GM19351 (cell line): ENCODE measurements at regions not wholly inside any gene's neighbourhood (a gene's known extent, or its start where the extent isn't known, plus 50 kb on each side); places are given as distances from the start of the nearest gene placed in this dataset.

ENCODE experiments used
- ATAC-seq: cut with Tn5 transposase; IDR thresholded peaks from one replicate; pipeline ENCODE4 v1.9.1; 2021; ENCODE audit warnings: mild to moderate bottlenecking, moderate library complexity; ENCODE audit not compliant: unreplicated experiment

DNA sequence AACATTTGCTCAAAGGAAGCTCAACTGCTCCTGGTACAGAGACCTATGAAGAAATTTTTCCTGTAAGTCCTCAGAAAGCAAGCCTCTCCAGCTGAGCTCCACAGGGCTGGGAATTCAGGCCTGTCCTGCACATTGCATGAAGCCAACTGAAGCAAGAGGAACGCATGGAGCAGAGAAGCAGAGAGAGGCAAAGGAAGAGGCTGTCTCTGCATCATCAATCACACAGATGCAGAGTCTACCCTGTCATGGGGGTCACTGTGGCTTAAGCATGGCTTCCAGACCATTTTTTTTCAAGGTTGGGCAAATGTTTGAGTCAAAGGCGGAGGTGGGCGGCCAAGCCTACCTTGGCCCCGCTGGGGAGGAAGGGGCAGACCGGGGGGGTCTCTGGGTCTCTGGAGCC is 110.3 kb upstream of the MSX1 start:
- no peak for ATAC-seq

GRCh38 chr4:4746444-4746843 is 113.0 kb upstream of the MSX1 start:
- no peak for ATAC-seq

DNA sequence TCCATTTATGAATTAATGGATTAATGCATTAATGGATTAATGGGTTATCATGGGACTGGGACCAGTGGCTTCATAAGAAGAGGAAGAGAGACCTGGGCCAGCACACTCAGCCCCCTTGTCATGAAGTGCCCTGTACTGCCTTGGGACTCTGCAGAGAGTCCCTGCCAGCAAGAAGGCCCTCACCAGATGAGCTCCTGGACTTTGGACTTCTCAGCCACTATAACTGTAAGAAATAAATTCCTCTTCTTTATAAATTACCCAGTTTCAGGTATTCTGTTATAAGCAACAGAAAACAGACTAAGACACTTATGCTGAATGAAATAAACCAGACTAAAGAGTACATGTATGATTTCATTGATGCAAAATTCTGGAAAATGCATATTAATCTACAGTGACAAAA is 119.4 kb upstream of the MSX1 start:
- no peak for ATAC-seq

GRCh38 chr4:4735870-4736269 is 123.6 kb upstream of the MSX1 start:
- no peak for ATAC-seq

- no peak for ATAC-seq
Measured at GRCh38 chr4:4735136-4735750, 124.2 kb upstream of the MSX1 start.

GRCh38 chr4:4734425-4734824 is 125.0 kb upstream of the MSX1 start:
- no peak for ATAC-seq

- no peak for ATAC-seq
Measured at GRCh38 chr4:4733663-4734062, 125.8 kb upstream of the MSX1 start.

GRCh38 chr4:4730249-4730648 is 129.2 kb upstream of the MSX1 start:
- no peak for ATAC-seq

DNA sequence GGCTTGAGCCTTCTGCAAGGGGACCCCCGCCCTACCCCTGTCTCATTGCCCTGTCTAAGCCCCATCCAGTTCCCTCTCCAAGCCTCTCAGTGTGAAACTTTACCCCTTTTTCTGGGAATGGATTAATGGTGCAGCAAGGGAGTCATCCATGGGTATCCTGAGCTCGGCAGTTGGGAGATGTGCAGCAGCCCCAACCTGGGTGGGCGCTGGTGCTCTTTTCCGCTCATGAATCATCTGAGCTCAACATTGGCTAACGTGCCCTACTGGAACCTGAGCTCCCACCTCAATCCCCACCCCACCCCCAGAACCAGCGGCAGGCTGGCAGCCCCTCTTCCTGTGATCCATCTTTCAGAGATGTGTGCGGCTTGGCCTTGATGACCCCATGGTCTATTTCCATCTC is 130.3 kb upstream of the MSX1 start:
- no peak for ATAC-seq

GRCh38 chr4:4727536-4727935 is 131.9 kb upstream of the MSX1 start:
- ATAC-seq = no peak

DNA sequence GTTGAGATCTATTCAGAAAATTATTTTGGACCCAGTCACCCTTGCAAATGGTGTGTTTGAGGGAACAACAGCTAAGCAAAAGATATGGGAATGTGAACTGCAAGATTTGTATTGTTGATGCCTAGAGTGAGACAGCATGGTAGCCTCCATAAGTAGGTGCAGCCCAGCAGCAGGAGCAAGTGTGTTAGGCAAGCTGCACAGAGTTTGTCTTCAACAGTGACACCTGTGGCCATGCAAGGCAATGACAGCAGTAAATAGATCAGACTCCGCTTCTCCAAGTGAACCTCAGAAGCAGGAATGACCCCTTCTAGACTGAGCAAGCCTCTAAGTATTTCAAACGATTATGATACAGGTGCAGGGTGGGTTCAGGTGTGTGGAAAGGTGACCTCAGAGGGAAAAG is 133.4 kb upstream of the MSX1 start:
- no peak for ATAC-seq

DNA sequence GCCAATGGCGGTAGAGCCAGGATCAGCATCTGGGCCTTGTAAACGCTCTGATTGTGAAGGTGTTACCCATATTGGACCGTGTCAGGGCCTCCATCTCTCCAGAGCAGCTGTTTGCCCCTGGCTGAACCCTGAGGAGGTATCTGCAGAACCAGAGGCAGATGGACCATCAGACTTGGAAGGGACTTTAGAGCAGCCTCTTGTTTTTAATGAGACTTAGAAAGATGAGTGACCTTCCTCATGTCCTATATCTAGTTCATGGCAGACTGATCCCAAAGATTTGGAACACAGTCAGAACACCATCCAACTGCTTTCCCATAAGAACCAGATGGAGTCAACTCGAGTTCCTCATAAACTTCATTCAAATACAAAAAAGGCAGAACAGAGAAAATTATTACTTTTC is 135.1 kb upstream of the MSX1 start:
- ATAC-seq = no peak

- no peak for ATAC-seq
Measured at GRCh38 chr4:4721636-4722035, 137.8 kb upstream of the MSX1 start.

DNA sequence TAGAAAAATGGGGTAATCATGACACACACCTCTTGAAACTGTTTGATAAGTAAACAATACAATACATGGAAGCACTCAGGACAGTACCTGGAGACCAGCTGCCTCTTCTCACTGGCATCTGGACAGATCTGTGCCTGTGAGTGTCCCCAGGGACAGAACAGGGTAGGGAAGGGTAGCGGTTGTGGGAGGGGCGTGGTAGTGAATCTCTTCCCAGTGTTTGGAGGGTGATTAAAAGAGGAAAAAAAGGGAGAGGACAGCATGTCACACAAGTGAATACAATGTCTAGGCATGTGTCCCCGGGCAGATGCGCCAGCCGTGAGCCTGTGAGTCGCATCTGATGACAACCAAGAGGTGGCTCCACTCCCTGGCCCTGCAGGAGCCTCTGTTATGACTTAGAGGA is 138.8 kb upstream of the MSX1 start:
- ATAC-seq = no peak

DNA sequence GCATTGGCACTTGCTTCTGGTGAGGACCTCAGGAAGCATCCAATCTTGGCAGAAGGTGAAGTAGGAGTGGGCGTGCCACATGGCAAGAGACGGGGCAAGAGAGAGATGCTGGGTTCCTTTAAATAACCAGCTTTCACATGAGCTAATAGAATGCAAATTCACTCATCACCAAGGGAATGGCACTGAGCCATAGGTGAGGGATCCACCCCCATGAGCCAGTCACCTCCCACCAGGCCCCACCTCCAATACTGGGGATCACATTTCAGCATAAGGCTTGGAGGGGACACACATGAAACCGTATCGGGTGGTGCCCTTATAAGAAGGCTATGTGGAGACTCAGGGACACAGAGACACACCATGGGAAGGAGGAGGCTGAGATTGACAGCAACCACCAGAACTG is 140.0 kb upstream of the MSX1 start:
- no peak for ATAC-seq

GRCh38 chr4:4717692-4718091 is 141.8 kb upstream of the MSX1 start:
- no peak for ATAC-seq

- ATAC-seq = no peak
Measured at GRCh38 chr4:4714331-4714730, 145.1 kb upstream of the MSX1 start.

DNA sequence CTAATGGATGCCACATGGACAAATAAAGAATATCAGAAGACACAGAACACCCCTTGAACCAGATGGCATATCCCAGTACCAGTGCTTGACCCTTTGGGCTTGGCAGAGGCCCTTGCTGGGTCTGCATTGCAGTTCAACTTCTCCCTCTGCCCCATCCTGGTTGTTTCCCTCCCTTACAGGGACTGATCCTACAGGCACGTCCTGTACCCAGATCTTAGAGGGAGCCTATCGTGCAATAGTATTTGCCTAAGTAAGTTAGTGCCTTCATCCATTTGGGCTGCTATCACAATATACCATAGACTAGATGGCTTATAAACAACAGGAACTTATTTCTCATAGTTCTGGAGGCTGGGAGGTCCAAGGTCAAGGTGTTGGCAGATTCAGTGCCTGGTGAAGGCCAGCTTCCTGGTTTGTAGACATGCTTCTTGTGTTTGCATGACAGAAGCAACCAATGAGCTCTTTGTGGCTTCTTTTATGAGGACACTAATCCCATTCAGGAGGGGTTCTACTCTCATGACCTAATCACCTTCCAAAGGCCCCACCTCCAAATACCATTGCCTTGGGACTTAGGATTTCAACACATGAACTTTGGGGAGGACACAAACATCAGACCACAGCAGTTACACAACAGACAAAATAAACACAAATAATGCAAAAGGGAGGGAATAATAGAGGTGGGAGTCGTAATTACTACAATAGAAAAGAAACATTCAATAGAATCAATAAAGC is 146.5 kb upstream of the MSX1 start:
- no peak for ATAC-seq

- no peak for ATAC-seq
Measured at GRCh38 chr4:4711902-4712301, 147.6 kb upstream of the MSX1 start.

DNA sequence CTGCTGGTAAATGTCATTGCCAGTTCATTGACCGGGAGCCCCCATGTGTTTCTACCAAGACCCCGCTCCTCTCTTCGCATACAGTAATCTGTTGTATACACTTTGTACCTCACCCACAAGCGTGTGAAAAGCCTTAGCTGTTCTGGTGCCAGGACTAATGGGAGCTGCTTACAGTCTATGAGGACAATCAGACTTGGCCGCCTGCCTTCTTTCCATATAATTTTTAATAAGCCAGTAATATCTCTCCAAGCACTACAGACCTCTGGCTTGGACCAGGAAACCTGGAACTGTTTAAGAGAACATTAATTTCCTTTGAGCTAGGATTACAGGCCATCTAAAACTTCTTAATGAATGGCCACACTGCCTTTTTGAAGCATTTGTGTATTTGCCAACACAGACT is 149.7 kb upstream of the MSX1 start:
- ATAC-seq = no peak

GRCh38 chr4:4704267-4704666 is 155.2 kb upstream of the MSX1 start:
- no peak for ATAC-seq

DNA sequence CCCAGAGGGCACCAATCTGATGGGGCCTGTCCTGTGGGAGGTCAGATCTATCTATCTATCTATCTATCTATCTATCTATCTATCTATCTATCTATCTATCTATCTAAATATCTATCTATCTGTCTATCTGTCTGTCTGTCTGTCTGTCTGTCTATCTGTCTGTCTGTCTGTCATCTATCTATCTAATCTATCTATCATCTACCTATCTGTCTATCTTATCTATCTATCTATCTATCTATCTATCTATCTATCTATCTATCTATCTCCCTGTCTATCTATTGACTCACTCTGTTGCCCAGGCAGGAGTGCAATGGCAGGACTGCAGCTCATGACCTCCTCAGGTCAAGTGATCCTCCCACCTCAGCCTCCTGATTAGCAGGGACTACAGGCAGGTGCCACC is 155.7 kb upstream of the STX18 start:
- no peak for ATAC-seq

GRCh38 chr4:4696530-4696929 is 154.7 kb upstream of the STX18 start:
- ATAC-seq = no peak
